Stomach (tissue), 4 donors: ENCODE measurements at regions not wholly inside any gene's neighbourhood (a gene's known extent, or its start where the extent isn't known, plus 50 kb on each side); places are given as distances from the start of the nearest gene placed in this dataset.

Source experiments
- POLR2A ChIP-seq, 4 donors: fragments of 450-650 bp; IDR thresholded peaks; one replicate each; pipeline ENCODE4 v1.6.1; 2016; ENCODE audit warnings: antibody characterized with exemption in 4 of 4, control low read depth in 2 of 4, mild to moderate bottlenecking in 1 of 4, moderate library complexity in 1 of 4
- TF ChIP-seq, protein P1 (sequence below), 7 experiments: fragments of 450-650 bp in 4 of 7; fragments of 200-600 bp in 3 of 7; sonication (generic) in 3 of 7; IDR thresholded peaks; one replicate each; pipeline ENCODE4 v1.5.1; 2016 to 2019; ENCODE audit warnings: antibody characterized with exemption in 7 of 7, control low read depth in 2 of 7, mild to moderate bottlenecking in 1 of 7

DNA sequence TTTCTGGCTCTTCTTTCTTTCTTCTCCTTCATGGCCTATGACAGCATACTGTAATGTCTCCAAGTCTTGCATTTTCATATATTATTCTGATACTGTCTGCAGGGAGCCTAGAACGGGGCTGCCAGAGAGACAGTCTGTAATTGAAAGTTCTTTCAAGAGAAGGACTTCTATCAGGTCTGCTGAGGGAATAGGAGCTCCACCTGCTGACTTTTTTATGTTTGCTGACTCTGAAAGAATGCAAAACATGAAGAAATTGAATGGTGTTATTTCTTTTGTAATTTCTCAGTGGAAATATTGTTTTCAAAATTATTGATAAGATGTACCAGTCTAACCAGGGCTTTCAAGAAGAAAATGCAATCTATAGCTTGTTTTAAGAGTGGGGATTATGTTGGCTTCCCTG is 121.9 kb upstream of the RFX3 start:
- TF ChIP-seq, protein P1, sequence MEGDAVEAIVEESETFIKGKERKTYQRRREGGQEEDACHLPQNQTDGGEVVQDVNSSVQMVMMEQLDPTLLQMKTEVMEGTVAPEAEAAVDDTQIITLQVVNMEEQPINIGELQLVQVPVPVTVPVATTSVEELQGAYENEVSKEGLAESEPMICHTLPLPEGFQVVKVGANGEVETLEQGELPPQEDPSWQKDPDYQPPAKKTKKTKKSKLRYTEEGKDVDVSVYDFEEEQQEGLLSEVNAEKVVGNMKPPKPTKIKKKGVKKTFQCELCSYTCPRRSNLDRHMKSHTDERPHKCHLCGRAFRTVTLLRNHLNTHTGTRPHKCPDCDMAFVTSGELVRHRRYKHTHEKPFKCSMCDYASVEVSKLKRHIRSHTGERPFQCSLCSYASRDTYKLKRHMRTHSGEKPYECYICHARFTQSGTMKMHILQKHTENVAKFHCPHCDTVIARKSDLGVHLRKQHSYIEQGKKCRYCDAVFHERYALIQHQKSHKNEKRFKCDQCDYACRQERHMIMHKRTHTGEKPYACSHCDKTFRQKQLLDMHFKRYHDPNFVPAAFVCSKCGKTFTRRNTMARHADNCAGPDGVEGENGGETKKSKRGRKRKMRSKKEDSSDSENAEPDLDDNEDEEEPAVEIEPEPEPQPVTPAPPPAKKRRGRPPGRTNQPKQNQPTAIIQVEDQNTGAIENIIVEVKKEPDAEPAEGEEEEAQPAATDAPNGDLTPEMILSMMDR (IDR thresholded peaks at IDR 0.05), result no peak
- no peak for TF ChIP-seq POLR2A (IDR thresholded peaks at IDR 0.05)
